Smooth muscle cell (in vitro differentiated cells): ENCODE measurements at regions not wholly inside any gene's neighbourhood (a gene's known extent, or its start where the extent isn't known, plus 50 kb on each side); places are given as distances from the start of the nearest gene placed in this dataset.
A peak's percentile ranks its signal among the peaks of the same experiment; 100 is the strongest.

ENCODE experiments used
- DNase-seq: peaks from one replicate; lab custom pipeline; 2025; ENCODE audit not compliant: unreplicated experiment; lab: John Stamatoyannopoulos, UW
- H2AFZ ChIP-seq: fragments of 200-600 bp; sonication (generic); 2 replicates; pipeline ENCODE4 v1.6.0; 2016; ENCODE audit warnings: antibody characterized with exemption, low read depth, mild to moderate bottlenecking
- H3F3A ChIP-seq: fragments of 200-600 bp; sonication (generic); 2 replicates; pipeline ENCODE4 v1.6.0; 2017; ENCODE audit warnings: antibody characterized with exemption, low read depth
- H3K27ac ChIP-seq: fragments of 200-600 bp; sonication (generic); 2 replicates; pipeline ENCODE4 v1.5.1; 2016; ENCODE audit warnings: low read depth, mild to moderate bottlenecking
- H3K27me3 ChIP-seq: fragments of 200-600 bp; sonication (generic); 2 replicates; pipeline ENCODE4 v1.6.1; 2016; ENCODE audit warnings: low read depth, mild to moderate bottlenecking
- H3K36me3 ChIP-seq: fragments of 200-600 bp; sonication (generic); 2 replicates; pipeline ENCODE4 v1.5.1; 2016; ENCODE audit warnings: low read depth
- H3K4me1 ChIP-seq: fragments of 200-600 bp; sonication (generic); 2 replicates; pipeline ENCODE4 v1.5.1; 2016; ENCODE audit warnings: low read depth
- H3K4me2 ChIP-seq: fragments of 200-600 bp; sonication (generic); 2 replicates; pipeline ENCODE4 v1.6.0; 2016; ENCODE audit warnings: mild to moderate bottlenecking
- H3K4me3 ChIP-seq: fragments of 200-600 bp; sonication (generic); 2 replicates; pipeline ENCODE4 v1.5.1; 2016; ENCODE audit warnings: mild to moderate bottlenecking
- H3K79me2 ChIP-seq: fragments of 200-600 bp; sonication (generic); 2 replicates; pipeline ENCODE4 v1.6.0; 2016; ENCODE audit warnings: low read depth, mild to moderate bottlenecking
- H3K9ac ChIP-seq: fragments of 200-600 bp; sonication (generic); 2 replicates; pipeline ENCODE4 v1.6.0; 2016; ENCODE audit warnings: low read depth
- H3K9me3 ChIP-seq: fragments of 200-600 bp; sonication (generic); replicated peaks from 2 replicates; pipeline ENCODE4 v1.5.1; 2016; ENCODE audit warnings: low read depth
- H4K20me1 ChIP-seq: fragments of 200-600 bp; sonication (generic); 2 replicates; pipeline ENCODE4 v1.6.0; 2016; ENCODE audit warnings: low read depth
- WGBS: methylation state at CpG from one replicate; pipeline ENCODE4 v1.1.7; 2016; ENCODE audit warnings: low lambda C conversion rate; 5-methylcytosine and 5-hydroxymethylcytosine counted together
- TF ChIP-seq, protein P1 (sequence below): fragments of 200-600 bp; sonication (generic); IDR thresholded peaks from 2 replicates; pipeline ENCODE4 v1.5.1; 2017; ENCODE audit warnings: borderline replicate concordance, mild to moderate bottlenecking, antibody characterized with exemption; ENCODE audit not compliant: insufficient read depth, poor library complexity, severe bottlenecking

DNA sequence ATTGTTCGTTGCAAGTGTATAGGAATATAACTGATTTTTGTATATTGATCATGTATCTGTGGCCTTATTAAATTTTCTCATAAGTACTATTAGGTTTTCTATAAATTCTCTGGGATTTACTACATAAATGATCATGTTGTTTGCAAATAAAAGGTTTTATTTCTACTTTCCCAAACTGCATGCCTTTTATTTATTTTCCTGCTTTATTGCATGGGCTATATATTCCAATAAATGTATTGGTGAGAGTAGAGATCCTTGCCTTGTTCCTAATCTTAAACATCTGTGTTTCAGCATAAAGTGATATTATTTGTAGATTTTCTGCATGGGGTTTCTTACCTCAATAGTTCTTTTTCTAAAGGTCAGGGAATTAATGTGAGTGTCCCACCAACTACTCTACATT lies 107.0 kb upstream of the CD55 start:
- H3K36me3 ChIP-seq = no peaks in the 10 kb centered on the region
- H3K4me1 ChIP-seq = peaks cover 5% of the 10 kb centered on the region
- WGBS = 93% methylated on average over 1 of the region's 1 CpG
- H3K4me2 ChIP-seq = no peak overlapping the region
- H3K9me3 ChIP-seq = no peaks in the 10 kb centered on the region
- H3K79me2 ChIP-seq = no peaks in the 10 kb centered on the region
- H4K20me1 ChIP-seq = no peaks in the 10 kb centered on the region
- no peak overlapping the region for H2AFZ ChIP-seq
- no peaks in the 10 kb centered on the region for H3K27me3 ChIP-seq
- H3K4me3 ChIP-seq = no peak overlapping the region
- H3F3A ChIP-seq = no peaks in the 10 kb centered on the region
- no peak for DNase-seq
- H3K27ac ChIP-seq = no peak overlapping the region
- TF ChIP-seq, protein P1, sequence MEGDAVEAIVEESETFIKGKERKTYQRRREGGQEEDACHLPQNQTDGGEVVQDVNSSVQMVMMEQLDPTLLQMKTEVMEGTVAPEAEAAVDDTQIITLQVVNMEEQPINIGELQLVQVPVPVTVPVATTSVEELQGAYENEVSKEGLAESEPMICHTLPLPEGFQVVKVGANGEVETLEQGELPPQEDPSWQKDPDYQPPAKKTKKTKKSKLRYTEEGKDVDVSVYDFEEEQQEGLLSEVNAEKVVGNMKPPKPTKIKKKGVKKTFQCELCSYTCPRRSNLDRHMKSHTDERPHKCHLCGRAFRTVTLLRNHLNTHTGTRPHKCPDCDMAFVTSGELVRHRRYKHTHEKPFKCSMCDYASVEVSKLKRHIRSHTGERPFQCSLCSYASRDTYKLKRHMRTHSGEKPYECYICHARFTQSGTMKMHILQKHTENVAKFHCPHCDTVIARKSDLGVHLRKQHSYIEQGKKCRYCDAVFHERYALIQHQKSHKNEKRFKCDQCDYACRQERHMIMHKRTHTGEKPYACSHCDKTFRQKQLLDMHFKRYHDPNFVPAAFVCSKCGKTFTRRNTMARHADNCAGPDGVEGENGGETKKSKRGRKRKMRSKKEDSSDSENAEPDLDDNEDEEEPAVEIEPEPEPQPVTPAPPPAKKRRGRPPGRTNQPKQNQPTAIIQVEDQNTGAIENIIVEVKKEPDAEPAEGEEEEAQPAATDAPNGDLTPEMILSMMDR = no peak
- H3K9ac ChIP-seq = no peak overlapping the region

DNA sequence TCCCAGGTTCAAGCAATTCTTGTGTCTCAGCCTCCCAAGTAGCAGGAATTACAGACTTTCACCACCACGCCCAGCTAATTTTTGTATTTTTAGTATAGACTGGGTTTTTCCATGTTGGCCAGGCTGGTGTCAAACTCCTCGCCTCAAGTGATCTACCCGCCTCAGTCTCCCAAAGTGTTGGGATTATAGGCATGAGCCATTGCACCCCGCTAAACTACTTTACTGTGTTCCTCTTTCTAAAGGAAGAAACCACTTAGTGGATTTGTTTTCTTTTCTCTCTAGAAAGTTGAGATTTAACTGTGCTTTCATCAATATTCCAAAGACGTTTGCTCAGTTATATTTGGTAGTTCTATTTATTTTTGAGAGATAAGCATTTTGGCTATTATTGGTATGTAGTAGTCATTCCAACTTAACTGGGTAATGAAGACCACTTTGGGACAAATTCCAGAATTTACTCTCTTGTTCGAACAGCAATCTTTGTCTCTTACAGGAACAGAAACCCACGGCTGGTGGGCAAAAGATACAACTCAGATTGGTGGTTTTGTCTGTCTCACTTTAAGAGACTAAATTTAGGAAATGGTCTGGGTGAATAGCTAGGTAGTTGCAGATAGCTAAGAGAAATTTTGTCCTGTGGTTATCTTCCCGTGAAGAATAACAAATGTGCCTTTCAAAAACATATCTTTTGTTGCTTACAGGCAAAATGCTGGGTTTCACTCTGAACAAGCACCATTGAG lies 103.5 kb upstream of the CD55 start:
- Histone ChIP-seq H3K36me3 (no peaks in the 10 kb centered on the region), H3K4me2 (peak overlapping the region; percentile 54), H4K20me1 (no peaks in the 10 kb centered on the region), H3F3A (no peaks in the 10 kb centered on the region), H3K27me3 (no peaks in the 10 kb centered on the region), H3K9me3 (no peaks in the 10 kb centered on the region), H3K79me2 (no peaks in the 10 kb centered on the region), H3K27ac (peak overlapping the region; percentile 33), H3K4me3 (no peak overlapping the region), H3K4me1 (peaks cover 5% of the 10 kb centered on the region), H2AFZ (peak overlapping the region; percentile 75), H3K9ac (no peak overlapping the region)
- TF ChIP-seq, protein P1 = no peak
- WGBS = 71% methylated on average over 8 of the region's 8 CpGs
- DNase-seq = no peak

DNA sequence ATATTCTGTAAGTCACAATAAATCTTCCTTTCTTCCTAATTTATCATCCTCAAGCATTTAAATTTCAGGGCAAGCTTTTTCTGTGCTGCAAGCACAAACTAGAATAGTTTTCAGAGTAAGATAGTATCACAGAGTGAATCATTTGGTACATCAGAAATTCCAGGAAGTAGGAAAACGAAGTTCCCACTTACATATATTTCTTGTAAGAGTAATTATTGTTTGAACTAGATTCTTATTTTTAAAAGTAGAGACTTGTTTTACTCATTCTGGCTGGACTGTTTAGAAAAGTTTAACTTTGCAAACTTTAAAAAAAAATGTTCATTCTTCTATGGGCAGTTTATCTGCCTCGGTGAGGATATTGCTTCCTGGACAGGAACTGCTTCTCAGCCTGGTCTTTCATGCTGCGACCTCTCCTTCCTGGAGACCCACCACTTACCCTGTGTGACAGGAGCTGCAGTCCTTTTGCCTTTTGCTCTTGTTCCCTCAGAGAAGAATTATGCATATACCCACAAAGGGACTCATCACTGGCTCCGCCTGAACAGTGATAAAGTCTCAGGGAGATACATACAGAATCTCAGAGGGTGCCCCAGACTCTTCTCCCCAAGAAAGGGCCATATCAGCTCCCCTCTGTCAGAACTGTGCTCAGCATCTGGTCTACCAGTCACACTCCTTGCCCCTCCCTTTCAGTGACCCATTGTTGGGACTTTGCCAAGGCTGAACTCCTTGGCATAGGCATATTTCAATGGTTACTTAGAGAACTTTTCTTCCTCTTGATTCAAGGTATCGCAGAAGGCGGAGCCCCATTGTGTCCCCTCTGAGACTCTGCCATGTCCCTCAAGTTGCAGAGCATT lies 102.7 kb upstream of the CD55 start:
- no peak for DNase-seq
- H3K4me2 ChIP-seq = peak overlapping the region; percentile 54
- H3K36me3 ChIP-seq = no peaks in the 10 kb centered on the region
- no peaks in the 10 kb centered on the region for H4K20me1 ChIP-seq
- H3K9ac ChIP-seq = no peak overlapping the region
- no peaks in the 10 kb centered on the region for H3F3A ChIP-seq
- H3K79me2 ChIP-seq = no peaks in the 10 kb centered on the region
- no peaks in the 10 kb centered on the region for H3K9me3 ChIP-seq
- H3K27me3 ChIP-seq = no peaks in the 10 kb centered on the region
- WGBS = 72% methylated on average over 6 of the region's 6 CpGs
- no peak overlapping the region for H3K4me3 ChIP-seq
- TF ChIP-seq, protein P1 = no peak
- H2AFZ ChIP-seq = peak overlapping the region; percentile 75
- peaks cover 5% of the 10 kb centered on the region for H3K4me1 ChIP-seq
- peak overlapping the region; percentile 33 for H3K27ac ChIP-seq
